Nephron (organoid): ENCODE measurements at regions not wholly inside any gene's neighbourhood (a gene's known extent, or its start where the extent isn't known, plus 50 kb on each side); places are given as distances from the start of the nearest gene placed in this dataset.

Source experiments
- H3K27ac Mint-ChIP-seq, 3 experiments: 2 replicates each; pipeline ENCODE4 v1.8.0; 2020; ENCODE audit warnings: mixed read lengths in 3 of 3, mild to moderate bottlenecking in 2 of 3, moderate library complexity in 1 of 3
- H3K27me3 Mint-ChIP-seq: 2 replicates; pipeline ENCODE4 v1.8.0; 2021; ENCODE audit warnings: low read depth, mild to moderate bottlenecking, moderate library complexity, mixed read lengths
- H3K36me3 Mint-ChIP-seq: 2 replicates; pipeline ENCODE4 v1.8.0; 2020; ENCODE audit warnings: low read depth, mixed read lengths
- H3K4me1 Mint-ChIP-seq: 2 replicates; pipeline ENCODE4 v1.8.0; 2020; ENCODE audit warnings: mixed read lengths
- H3K4me3 Mint-ChIP-seq, 3 experiments: 2 replicates each; pipeline ENCODE4 v1.8.0; 2020; ENCODE audit warnings: mild to moderate bottlenecking in 3 of 3, mixed read lengths in 3 of 3, moderate library complexity in 2 of 3
- H3K9me3 Mint-ChIP-seq: 2 replicates; pipeline ENCODE4 v1.8.0; 2020; ENCODE audit warnings: mixed read lengths
- TF ChIP-seq, protein P1 (sequence below), 3 experiments: fragments of 200-600 bp; sonication (generic); IDR thresholded peaks; one replicate each; pipeline ENCODE4 v1.5.0; 2021; ENCODE audit warnings: antibody characterized with exemption in 3 of 3; ENCODE audit not compliant: unreplicated experiment in 3 of 3

DNA sequence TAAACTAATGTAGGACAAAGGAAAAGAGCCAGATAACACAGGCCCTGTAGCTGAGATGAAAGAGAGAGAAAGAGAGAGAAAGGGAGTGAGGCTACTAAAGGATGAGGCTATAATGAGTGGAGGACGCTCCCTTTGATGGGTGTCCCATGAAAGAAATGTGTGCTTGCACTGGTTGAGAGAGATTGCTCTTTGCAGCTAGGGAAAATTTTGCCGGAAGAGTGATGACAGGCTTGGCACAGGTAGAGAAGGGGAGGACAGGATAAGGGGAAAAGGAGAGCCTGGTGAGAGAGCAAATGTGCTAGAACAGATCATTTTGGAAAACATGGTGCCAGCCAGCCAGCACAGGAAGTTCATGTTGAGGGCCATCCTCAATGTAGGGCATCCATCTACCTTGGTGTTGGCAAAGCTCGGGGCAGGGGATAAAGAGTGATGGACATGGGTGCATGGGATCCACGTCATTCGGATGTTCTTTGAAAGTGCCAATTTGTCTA is 248.6 kb downstream of the BTG1 start:
- peaks cover 7% of the 10 kb centered on the region for H3K9me3 Mint-ChIP-seq
- no peaks in the 10 kb centered on the region for H3K27me3 Mint-ChIP-seq
- TF ChIP-seq, protein P1, sequence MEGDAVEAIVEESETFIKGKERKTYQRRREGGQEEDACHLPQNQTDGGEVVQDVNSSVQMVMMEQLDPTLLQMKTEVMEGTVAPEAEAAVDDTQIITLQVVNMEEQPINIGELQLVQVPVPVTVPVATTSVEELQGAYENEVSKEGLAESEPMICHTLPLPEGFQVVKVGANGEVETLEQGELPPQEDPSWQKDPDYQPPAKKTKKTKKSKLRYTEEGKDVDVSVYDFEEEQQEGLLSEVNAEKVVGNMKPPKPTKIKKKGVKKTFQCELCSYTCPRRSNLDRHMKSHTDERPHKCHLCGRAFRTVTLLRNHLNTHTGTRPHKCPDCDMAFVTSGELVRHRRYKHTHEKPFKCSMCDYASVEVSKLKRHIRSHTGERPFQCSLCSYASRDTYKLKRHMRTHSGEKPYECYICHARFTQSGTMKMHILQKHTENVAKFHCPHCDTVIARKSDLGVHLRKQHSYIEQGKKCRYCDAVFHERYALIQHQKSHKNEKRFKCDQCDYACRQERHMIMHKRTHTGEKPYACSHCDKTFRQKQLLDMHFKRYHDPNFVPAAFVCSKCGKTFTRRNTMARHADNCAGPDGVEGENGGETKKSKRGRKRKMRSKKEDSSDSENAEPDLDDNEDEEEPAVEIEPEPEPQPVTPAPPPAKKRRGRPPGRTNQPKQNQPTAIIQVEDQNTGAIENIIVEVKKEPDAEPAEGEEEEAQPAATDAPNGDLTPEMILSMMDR (IDR thresholded peaks at IDR 0.05; ENCODE audit: unreplicated experiment in 3 of 3) = no peak
- no peak overlapping the region for H3K4me3 Mint-ChIP-seq
- H3K27ac Mint-ChIP-seq = peak overlapping the region in 2 of 3 experiments; percentile 1 to 16
- no peaks in the 10 kb centered on the region for H3K36me3 Mint-ChIP-seq
- peaks cover 11% of the 10 kb centered on the region for H3K4me1 Mint-ChIP-seq

DNA sequence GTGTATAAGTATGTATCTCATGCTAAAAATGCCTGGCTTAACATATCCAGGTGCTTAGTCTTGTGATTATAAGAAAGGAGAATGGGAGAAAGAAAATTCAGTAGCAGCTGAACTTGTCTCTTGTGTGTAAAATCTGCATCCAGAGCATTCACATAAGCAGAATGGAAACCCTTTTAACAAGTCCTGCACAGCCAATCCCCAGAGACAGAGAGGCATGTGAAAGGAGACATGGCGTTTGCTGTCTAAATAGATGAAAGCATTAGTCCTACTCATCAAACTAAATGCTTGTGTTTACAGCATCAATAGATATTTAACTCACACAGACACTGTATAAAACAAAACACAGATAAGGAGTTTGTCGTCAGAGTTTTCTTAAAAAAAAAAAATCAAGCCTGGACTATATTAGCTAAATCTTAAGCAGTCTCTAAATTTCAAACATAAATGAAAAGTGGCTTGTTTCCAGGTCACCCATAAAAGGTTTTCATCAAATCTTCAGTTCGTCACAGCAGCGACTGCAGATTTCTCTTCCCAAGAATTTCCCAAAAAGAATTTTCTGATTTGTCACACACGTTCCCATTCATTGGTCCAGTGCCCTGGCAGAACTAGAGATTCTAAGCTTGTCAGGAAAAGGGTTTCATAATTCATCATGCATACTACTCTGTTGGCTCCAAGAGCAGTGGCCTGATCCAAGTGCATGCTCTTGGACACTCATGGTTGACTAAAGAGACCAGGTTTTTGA is 249.2 kb downstream of the BTG1 start:
- H3K4me3 Mint-ChIP-seq = no peak overlapping the region
- no peaks in the 10 kb centered on the region for H3K36me3 Mint-ChIP-seq

DNA sequence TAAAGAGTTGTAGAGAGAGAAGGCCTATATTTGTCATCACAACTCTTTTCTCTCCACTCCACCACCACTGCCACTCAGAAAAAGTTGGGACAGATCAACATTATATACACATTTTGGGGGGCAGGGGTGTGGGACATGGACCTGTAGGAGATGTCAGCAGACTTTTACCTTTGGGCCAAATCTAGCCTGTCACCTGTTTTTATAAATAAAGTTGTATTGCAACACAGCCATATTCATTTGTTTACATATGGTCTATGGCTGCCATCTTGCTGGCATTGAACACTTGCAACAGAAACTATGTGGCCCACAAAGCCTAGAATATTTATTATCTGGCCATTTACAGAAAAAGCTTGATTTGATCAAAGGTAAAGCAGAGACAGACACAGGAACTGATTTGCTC is 250.7 kb downstream of the BTG1 start:
- H3K4me3 Mint-ChIP-seq = no peak overlapping the region
- TF ChIP-seq, protein P1 (IDR thresholded peaks at IDR 0.05; ENCODE audit: unreplicated experiment in 3 of 3) = no peak
- no peaks in the 10 kb centered on the region for H3K9me3 Mint-ChIP-seq
- H3K27ac Mint-ChIP-seq = no peak overlapping the region
- peaks cover 13% of the 10 kb centered on the region for H3K4me1 Mint-ChIP-seq
- H3K36me3 Mint-ChIP-seq = no peaks in the 10 kb centered on the region
- H3K27me3 Mint-ChIP-seq = no peaks in the 10 kb centered on the region

More for the DNA sequence above, 249.2 kb downstream of the BTG1 start:
- Mint-ChIP-seq H3K27ac (peak overlapping the region in 2 of 3 experiments; percentile 1 to 16), H3K4me1 (peaks cover 11% of the 10 kb centered on the region), H3K9me3 (peaks cover 5% of the 10 kb centered on the region), H3K27me3 (no peaks in the 10 kb centered on the region)
- TF ChIP-seq, protein P1 (IDR thresholded peaks at IDR 0.05; ENCODE audit: unreplicated experiment in 3 of 3) = no peak

DNA sequence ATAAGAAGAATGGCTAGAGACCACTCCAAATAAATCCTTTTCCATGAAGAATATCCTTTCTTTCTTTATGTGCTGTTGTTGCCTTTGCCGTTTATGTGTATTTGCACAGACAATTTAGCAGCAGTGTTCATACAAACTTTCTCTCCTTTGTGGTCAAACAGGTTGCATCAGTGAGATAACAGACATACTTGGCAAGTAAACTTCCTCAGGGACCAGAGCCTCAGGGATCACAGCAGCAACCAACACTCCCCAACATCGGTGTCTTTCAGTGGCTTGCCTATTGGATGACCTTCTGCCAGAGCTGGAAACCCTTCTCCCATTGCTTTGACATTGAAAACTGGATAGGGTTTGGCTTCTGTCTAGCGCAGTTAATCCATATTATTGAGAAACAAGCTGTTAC is 252.2 kb downstream of the BTG1 start:
- Mint-ChIP-seq H3K27me3 (no peaks in the 10 kb centered on the region), H3K4me1 (peaks cover 16% of the 10 kb centered on the region), H3K9me3 (no peaks in the 10 kb centered on the region), H3K36me3 (no peaks in the 10 kb centered on the region), H3K4me3 (no peak overlapping the region), H3K27ac (no peak overlapping the region)
- TF ChIP-seq, protein P1 (IDR thresholded peaks at IDR 0.05; ENCODE audit: unreplicated experiment in 3 of 3) = no peak

DNA sequence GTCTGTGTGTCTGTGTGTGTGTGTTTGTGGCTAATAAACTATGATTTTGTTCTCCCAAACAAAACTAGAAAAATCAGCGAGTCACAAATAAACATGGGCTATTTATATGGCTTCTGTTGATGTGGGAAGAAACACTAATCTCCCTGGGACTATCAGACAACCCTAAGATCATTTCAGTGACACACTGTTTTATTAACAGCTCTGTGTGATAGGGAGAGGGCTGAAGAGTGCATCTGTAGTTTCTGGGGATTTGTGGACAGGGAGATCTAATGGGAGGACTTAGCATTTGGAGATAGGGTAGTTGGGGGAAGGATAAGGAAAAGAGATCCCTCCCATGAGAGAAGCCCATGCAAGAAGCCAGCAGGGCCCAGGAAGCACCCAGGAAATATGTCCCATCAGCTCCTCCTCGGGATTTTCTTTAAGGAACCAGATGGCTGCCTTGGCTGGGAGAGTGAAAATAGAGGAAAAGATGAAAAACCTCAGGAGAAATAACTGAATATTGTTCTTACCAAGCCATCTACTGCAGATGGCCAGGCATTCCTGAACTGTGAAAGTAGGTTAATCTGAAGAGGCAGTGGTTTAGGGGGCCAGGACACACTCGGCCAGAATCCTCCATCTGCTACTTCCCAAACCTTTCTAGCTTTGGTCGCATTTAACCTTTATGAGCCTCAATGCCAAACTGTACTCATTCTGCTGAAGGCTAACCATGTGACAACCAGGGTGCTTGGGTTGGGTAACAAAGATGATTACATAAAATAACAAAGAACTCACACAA is 253.4 kb downstream of the BTG1 start:
- no peak overlapping the region for H3K4me3 Mint-ChIP-seq
- no peaks in the 10 kb centered on the region for H3K27me3 Mint-ChIP-seq
- TF ChIP-seq, protein P1 (IDR thresholded peaks at IDR 0.05; ENCODE audit: unreplicated experiment in 3 of 3) = no peak
- no peaks in the 10 kb centered on the region for H3K9me3 Mint-ChIP-seq
- H3K4me1 Mint-ChIP-seq = peaks cover 16% of the 10 kb centered on the region
- no peaks in the 10 kb centered on the region for H3K36me3 Mint-ChIP-seq
- H3K27ac Mint-ChIP-seq = no peak overlapping the region
